Activated CD4-positive, alpha-beta T cell treated with anti-CD3 and anti-CD28 coated beads, Interleukin-2, Interleukin-4, amounts not matched to agents 100 ng/mL and 50 ng/mL, durations not matched to agents 16 hours and 8 hours (primary cell): ENCODE measurements at regions not wholly inside any gene's neighbourhood (a gene's known extent, or its start where the extent isn't known, plus 50 kb on each side); places are given as distances from the start of the nearest gene placed in this dataset.
"Not testable (repeated sequence)": the region's sequence is repeated elsewhere in the genome, so short reads cannot be mapped to it uniquely, and the experiment has no call there.

Experiments
- DNase-seq: peaks from one replicate; pipeline ENCODE4 v3.0.0-alpha.2; 2020; ENCODE audit warnings: low spot score

- DNase-seq: no peak
Observed at GRCh38 chr7:67301667-67302066, 305.0 kb downstream of the TYW1 start.

- DNase-seq: peak; percentile 99
Observed at GRCh38 chr7:67302113-67303039, 305.7 kb downstream of the TYW1 start.

- DNase-seq: not testable (repeated sequence)
Observed at GRCh38 chr7:67304846-67305245, 308.2 kb downstream of the TYW1 start.

- no peak for DNase-seq
Observed at GRCh38 chr7:67306331-67306730, 309.7 kb downstream of the TYW1 start.

- DNase-seq: no peak
Observed at GRCh38 chr7:67309764-67310549, 313.3 kb downstream of the TYW1 start.

GRCh38 chr7:67311901-67312300 is 315.3 kb downstream of the TYW1 start:
- DNase-seq: no peak

- no peak for DNase-seq
Observed at GRCh38 chr7:67313213-67313612, 316.6 kb downstream of the TYW1 start.

- DNase-seq: not testable (repeated sequence)
Observed at GRCh38 chr7:67316902-67317301, 320.3 kb downstream of the TYW1 start.

GRCh38 chr7:67328257-67328656 is 331.6 kb downstream of the TYW1 start:
- DNase-seq: not testable (repeated sequence)

GRCh38 chr7:67335165-67335564 is 338.5 kb downstream of the TYW1 start:
- DNase-seq: not testable (repeated sequence)

- not testable (repeated sequence) for DNase-seq
Observed at GRCh38 chr7:67335663-67336062, 339.0 kb downstream of the TYW1 start.

- DNase-seq: not testable (repeated sequence)
Observed at GRCh38 chr7:67338545-67338944, 341.9 kb downstream of the TYW1 start.

- no peak for DNase-seq
Observed at GRCh38 chr7:67341153-67341768, 344.6 kb downstream of the TYW1 start.

GRCh38 chr7:67343114-67343513 is 346.5 kb downstream of the TYW1 start:
- no peak for DNase-seq

GRCh38 chr7:67343572-67343971 is 346.9 kb downstream of the TYW1 start:
- DNase-seq: no peak

- DNase-seq: no peak
Observed at GRCh38 chr7:67344481-67345193, 348.0 kb downstream of the TYW1 start.

- DNase-seq: no peak
Observed at GRCh38 chr7:67346126-67346525, 349.5 kb downstream of the TYW1 start.

GRCh38 chr7:67346876-67347275 is 350.2 kb downstream of the TYW1 start:
- DNase-seq: no peak

- no peak for DNase-seq
Observed at GRCh38 chr7:67348171-67348570, 351.5 kb downstream of the TYW1 start.

- DNase-seq: not testable (repeated sequence)
Observed at GRCh38 chr7:67357653-67358052, 361.0 kb downstream of the TYW1 start.

- not testable (repeated sequence) for DNase-seq
Observed at GRCh38 chr7:67358316-67358715, 361.7 kb downstream of the TYW1 start.

GRCh38 chr7:67358738-67359137 is 362.1 kb downstream of the TYW1 start:
- not testable (repeated sequence) for DNase-seq
